CD4-positive, alpha-beta T cell (primary cell): ENCODE measurements at regions not wholly inside any gene's neighbourhood (a gene's known extent, or its start where the extent isn't known, plus 50 kb on each side); places are given as distances from the start of the nearest gene placed in this dataset.

ENCODE experiments used
- ATAC-seq: fragments of 200-7000 bp; cut with Tn5 transposase; one replicate; pipeline ENCODE4 v1.10.0; 2022; ENCODE audit warnings: mild to moderate bottlenecking; ENCODE audit not compliant: poor library complexity
- CTCF ChIA-PET: fragments of 350-600 bp; sonication (Branson Sonifier 250); formaldehyde crosslinking; loops from one replicate; lab custom pipeline; 2021; ENCODE audit warnings: antibody characterized with exemption, inconsistent platforms; lab: Charles Lee
- POLR2A ChIA-PET: fragments of 350-600 bp; sonication (Branson Sonifier 250); formaldehyde crosslinking; loops from one replicate; lab custom pipeline; 2021; ENCODE audit warnings: antibody characterized with exemption, inconsistent platforms; lab: Charles Lee
- DNase-seq, 14 experiments: peaks; one replicate each; pipeline ENCODE4 v3.0.0-alpha.2; 2013 to 2020; ENCODE audit warnings: mixed read lengths in 2 of 14
- H3K27ac ChIP-seq, 2 donors: one replicate each; pipeline versions ENCODE4 v1.5.1 to v1.7.0; 2013; ENCODE audit warnings: low read length in 2 of 2, low read depth in 1 of 2, mild to moderate bottlenecking in 1 of 2
- H3K27me3 ChIP-seq, 2 experiments: 1 replicate in 1 of 2; 2 replicates in 1 of 2; pipeline versions ENCODE4 v1.6.1 to v1.7.0; 2013; ENCODE audit warnings: low read length in 2 of 2, control low read depth in 1 of 2, mild to moderate bottlenecking in 1 of 2, moderate library complexity in 1 of 2; ENCODE audit not compliant: insufficient read depth in 2 of 2, control insufficient read depth in 1 of 2
- H3K36me3 ChIP-seq: one replicate; pipeline ENCODE4 v1.6.1; 2013; ENCODE audit warnings: low read length, control low read depth; ENCODE audit not compliant: insufficient read depth
- H3K4me1 ChIP-seq: one replicate; pipeline ENCODE4 v1.6.1; 2013; ENCODE audit warnings: low read length, control low read depth; ENCODE audit not compliant: insufficient read depth
- H3K4me3 ChIP-seq: one replicate; pipeline ENCODE4 v1.5.1; 2013; ENCODE audit warnings: mild to moderate bottlenecking, low read length, moderate library complexity
- H3K9me3 ChIP-seq, 2 experiments: 1 replicate in 1 of 2; 2 replicates in 1 of 2; pipeline versions ENCODE4 v1.6.1 to v1.7.0; 2013; ENCODE audit warnings: low read length in 2 of 2, mild to moderate bottlenecking in 2 of 2, control low read depth in 1 of 2, moderate library complexity in 1 of 2; ENCODE audit not compliant: control insufficient read depth in 1 of 2, insufficient read depth in 1 of 2
- H3K27ac Mint-ChIP-seq: one replicate; pipeline ENCODE4 v1.8.0; 2020; ENCODE audit warnings: mixed read lengths
- H3K27me3 Mint-ChIP-seq: one replicate; pipeline ENCODE4 v1.8.0; 2021; ENCODE audit warnings: mixed read lengths
- H3K36me3 Mint-ChIP-seq: one replicate; pipeline ENCODE4 v1.8.0; 2021; ENCODE audit warnings: low read depth, mixed read lengths
- H3K4me1 Mint-ChIP-seq: one replicate; pipeline ENCODE4 v1.8.0; 2021; ENCODE audit warnings: low read depth, mixed read lengths
- H3K4me3 Mint-ChIP-seq: one replicate; pipeline ENCODE4 v1.8.0; 2020; ENCODE audit warnings: mild to moderate bottlenecking, mixed read lengths
- H3K9me3 Mint-ChIP-seq: one replicate; pipeline ENCODE4 v1.8.0; 2020; ENCODE audit warnings: mixed read lengths
- intact Hi-C, 2 experiments: fragments of 100-400 bp; cut with DNase I in 1 of 2; cut with micrococcal nuclease in 1 of 2; formaldehyde crosslinking; loops; one replicate each; pipeline versions ENCODE4 v1.15.1 to v1.9.0; 2023 to 2025; cut with DNase I, micrococcal nuclease
- TF ChIP-seq, protein P1 (sequence below): fragments of 200-600 bp; IDR thresholded peaks from one replicate; pipeline ENCODE4 v1.8.0; 2022; ENCODE audit warnings: antibody characterized with exemption, mild to moderate bottlenecking

- CTCF ChIA-PET = no interaction called here
- H3K4me3 ChIP-seq = no peak overlapping the region
- intact Hi-C loops = loop anchor here in 1 of 2 experiments (10.0 kb wide), 1 partner anchor 60 kb away; the partner anchor contains the start of gene PMAIP1
- POLR2A ChIA-PET = no interaction called here
- TF ChIP-seq, protein P1, sequence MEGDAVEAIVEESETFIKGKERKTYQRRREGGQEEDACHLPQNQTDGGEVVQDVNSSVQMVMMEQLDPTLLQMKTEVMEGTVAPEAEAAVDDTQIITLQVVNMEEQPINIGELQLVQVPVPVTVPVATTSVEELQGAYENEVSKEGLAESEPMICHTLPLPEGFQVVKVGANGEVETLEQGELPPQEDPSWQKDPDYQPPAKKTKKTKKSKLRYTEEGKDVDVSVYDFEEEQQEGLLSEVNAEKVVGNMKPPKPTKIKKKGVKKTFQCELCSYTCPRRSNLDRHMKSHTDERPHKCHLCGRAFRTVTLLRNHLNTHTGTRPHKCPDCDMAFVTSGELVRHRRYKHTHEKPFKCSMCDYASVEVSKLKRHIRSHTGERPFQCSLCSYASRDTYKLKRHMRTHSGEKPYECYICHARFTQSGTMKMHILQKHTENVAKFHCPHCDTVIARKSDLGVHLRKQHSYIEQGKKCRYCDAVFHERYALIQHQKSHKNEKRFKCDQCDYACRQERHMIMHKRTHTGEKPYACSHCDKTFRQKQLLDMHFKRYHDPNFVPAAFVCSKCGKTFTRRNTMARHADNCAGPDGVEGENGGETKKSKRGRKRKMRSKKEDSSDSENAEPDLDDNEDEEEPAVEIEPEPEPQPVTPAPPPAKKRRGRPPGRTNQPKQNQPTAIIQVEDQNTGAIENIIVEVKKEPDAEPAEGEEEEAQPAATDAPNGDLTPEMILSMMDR = no peak
- no peak for ATAC-seq
- H3K27me3 ChIP-seq = no peaks in the 10 kb centered on the region
- Mint-ChIP-seq H3K36me3 (no peaks in the 10 kb centered on the region), H3K27ac (no peak overlapping the region), H3K4me1 (peaks cover 7% of the 10 kb centered on the region), H3K9me3 (no peaks in the 10 kb centered on the region), H3K4me3 (no peak overlapping the region), H3K27me3 (no peaks in the 10 kb centered on the region)
- no peak for DNase-seq
- H3K9me3 ChIP-seq = no peaks in the 10 kb centered on the region
- H3K36me3 ChIP-seq = no peaks in the 10 kb centered on the region
- no peak overlapping the region for H3K27ac ChIP-seq
- no peaks in the 10 kb centered on the region for H3K4me1 ChIP-seq
These were observed 55.0 kb downstream of the PMAIP1 start for GRCh38 chr18:59954755-59955156.

- TF ChIP-seq, protein P1 = no peak
- Mint-ChIP-seq H3K27ac (no peak overlapping the region), H3K27me3 (no peaks in the 10 kb centered on the region), H3K9me3 (no peaks in the 10 kb centered on the region), H3K36me3 (no peaks in the 10 kb centered on the region), H3K4me3 (no peak overlapping the region), H3K4me1 (peaks cover 7% of the 10 kb centered on the region)
- POLR2A ChIA-PET = no interaction called here
- ATAC-seq = no peak
- Histone ChIP-seq H3K27ac (no peak overlapping the region), H3K9me3 (no peaks in the 10 kb centered on the region), H3K4me3 (no peak overlapping the region), H3K4me1 (no peaks in the 10 kb centered on the region), H3K27me3 (no peaks in the 10 kb centered on the region), H3K36me3 (no peaks in the 10 kb centered on the region)
- no peak for DNase-seq
- intact Hi-C loops = loop anchor here in 1 of 2 experiments (10.0 kb wide), 1 partner anchor 59 kb away; the partner anchor contains the start of gene PMAIP1
- CTCF ChIA-PET = no interaction called here
These were observed 54.4 kb downstream of the PMAIP1 start for GRCh38 chr18:59954241-59954640.
